Right lobe of liver (tissue), 4 donors: ENCODE measurements at regions not wholly inside any gene's neighbourhood (a gene's known extent, or its start where the extent isn't known, plus 50 kb on each side); places are given as distances from the start of the nearest gene placed in this dataset.

Experiments used
- POLR2A ChIP-seq: fragments of 450-650 bp; IDR thresholded peaks from one replicate; pipeline ENCODE4 v1.6.1; 2017; ENCODE audit warnings: antibody characterized with exemption, mild to moderate bottlenecking
- TF ChIP-seq, protein P1 (sequence below), 4 donors: fragments of 200-600 bp in 3 of 4; fragments of 450-650 bp in 1 of 4; IDR thresholded peaks; one replicate each; pipeline versions ENCODE4 v1.5.1 to v1.8.0; 2016 to 2022; ENCODE audit warnings: antibody characterized with exemption in 4 of 4, mild to moderate bottlenecking in 2 of 4
- donor health status: DM: no; HTN: no; CAD: no.
- donor health status: DM: no; HTN: no; CAD: no.
- donor health status: DM: no; HTN: yes; CAD: no.

DNA sequence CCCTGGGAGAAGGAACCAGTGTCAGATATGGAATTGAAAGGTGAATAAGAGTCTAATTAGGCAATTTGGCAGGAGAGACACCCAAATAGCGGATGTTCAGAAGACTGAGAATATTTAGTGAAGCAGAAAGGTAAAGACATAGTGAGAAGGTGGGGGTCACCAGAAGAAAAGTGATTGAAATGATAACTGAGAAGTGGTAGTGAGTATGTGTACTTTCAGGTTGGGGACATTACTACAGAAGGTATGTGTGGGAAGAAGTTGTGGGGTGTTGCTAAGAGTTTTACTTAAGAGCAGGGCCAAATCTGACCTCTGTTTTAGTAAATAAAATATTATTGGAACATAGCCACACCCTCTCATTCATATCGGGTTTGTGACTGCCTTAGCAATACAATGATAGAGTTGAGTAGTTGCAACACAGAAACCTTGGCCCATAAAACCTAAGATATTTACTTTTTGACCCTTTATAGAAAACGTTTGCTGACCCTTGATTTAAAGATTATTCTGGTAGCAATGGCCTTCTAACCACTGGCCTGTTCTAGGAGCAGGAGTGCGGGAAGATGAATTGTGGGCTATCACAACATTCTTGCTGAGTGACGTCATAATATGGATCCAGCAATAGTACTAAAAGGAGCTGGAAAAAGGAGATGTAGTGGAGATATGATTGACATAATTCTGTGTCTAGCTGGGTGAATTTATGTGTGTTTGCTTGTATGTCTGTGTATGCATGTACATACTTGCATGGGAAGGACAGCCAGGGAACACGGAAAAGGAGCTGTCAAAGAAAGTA lies 115.3 kb downstream of the HS3ST1 start:
- no peak for TF ChIP-seq POLR2A
- TF ChIP-seq, protein P1, sequence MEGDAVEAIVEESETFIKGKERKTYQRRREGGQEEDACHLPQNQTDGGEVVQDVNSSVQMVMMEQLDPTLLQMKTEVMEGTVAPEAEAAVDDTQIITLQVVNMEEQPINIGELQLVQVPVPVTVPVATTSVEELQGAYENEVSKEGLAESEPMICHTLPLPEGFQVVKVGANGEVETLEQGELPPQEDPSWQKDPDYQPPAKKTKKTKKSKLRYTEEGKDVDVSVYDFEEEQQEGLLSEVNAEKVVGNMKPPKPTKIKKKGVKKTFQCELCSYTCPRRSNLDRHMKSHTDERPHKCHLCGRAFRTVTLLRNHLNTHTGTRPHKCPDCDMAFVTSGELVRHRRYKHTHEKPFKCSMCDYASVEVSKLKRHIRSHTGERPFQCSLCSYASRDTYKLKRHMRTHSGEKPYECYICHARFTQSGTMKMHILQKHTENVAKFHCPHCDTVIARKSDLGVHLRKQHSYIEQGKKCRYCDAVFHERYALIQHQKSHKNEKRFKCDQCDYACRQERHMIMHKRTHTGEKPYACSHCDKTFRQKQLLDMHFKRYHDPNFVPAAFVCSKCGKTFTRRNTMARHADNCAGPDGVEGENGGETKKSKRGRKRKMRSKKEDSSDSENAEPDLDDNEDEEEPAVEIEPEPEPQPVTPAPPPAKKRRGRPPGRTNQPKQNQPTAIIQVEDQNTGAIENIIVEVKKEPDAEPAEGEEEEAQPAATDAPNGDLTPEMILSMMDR (IDR thresholded peaks at IDR 0.05), result no peak
